ENCODE measurements at regions not wholly inside any gene's neighbourhood (a gene's known extent, or its start where the extent isn't known, plus 50 kb on each side); places are given as distances from the start of the nearest gene placed in this dataset.
"Not testable (repeated sequence)": the region's sequence is repeated elsewhere in the genome, so short reads cannot be mapped to it uniquely, and the experiment has no call there.

- Histone ChIP-seq H3K4me1 (ENCODE audit: control insufficient read depth, insufficient read depth, low read length, poor library complexity, severe bottlenecking) (no peaks in the 10 kb centered on the region), H3K9me3 (ENCODE audit: control insufficient read depth in 2 of 2, low read length in 2 of 2) (no peaks in the 10 kb centered on the region), H3K36me3 (ENCODE audit: control insufficient read depth, insufficient read depth, low read length) (no peaks in the 10 kb centered on the region), H3K27ac (ENCODE audit: insufficient read depth, low read length, poor library complexity, severe bottlenecking) (no peak overlapping the region), H3K27me3 (ENCODE audit: control insufficient read depth, insufficient read depth, low read length) (no peaks in the 10 kb centered on the region), H3K4me3 (ENCODE audit: low read depth, low read length) (no peak overlapping the region)
- Mint-ChIP-seq H3K27ac (no peak overlapping the region), H3K9me3 (peaks cover 0 to 5% (median 4%) of the 10 kb centered on the region in 7 donors), H3K4me3 (no peak overlapping the region), H3K27me3 (no peaks in the 10 kb centered on the region), H3K36me3 (no peaks in the 10 kb centered on the region), H3K4me1 (no peaks in the 10 kb centered on the region)
- DNase-seq, result no peak
- ATAC-seq (ENCODE audit: low read depth in 2 of 2), result no peak
These were observed 154.1 kb downstream of the NEDD1 start for GRCh38 chr12:97061171-97061570.

GRCh38 chr12:97063292-97063935 lies 156.4 kb downstream of the NEDD1 start:
- no peak overlapping the region for H3K27ac ChIP-seq (ENCODE audit: insufficient read depth, low read length, poor library complexity, severe bottlenecking)
- ATAC-seq (ENCODE audit: low read depth in 2 of 2), result no peak
- H3K27me3 ChIP-seq (ENCODE audit: control insufficient read depth, insufficient read depth, low read length), result no peaks in the 10 kb centered on the region
- Mint-ChIP-seq H3K9me3 (no peaks in the 10 kb centered on the region), H3K36me3 (no peaks in the 10 kb centered on the region), H3K27ac (no peak overlapping the region), H3K4me3 (no peak overlapping the region), H3K27me3 (no peaks in the 10 kb centered on the region), H3K4me1 (no peaks in the 10 kb centered on the region)
- no peaks in the 10 kb centered on the region for H3K36me3 ChIP-seq (ENCODE audit: control insufficient read depth, insufficient read depth, low read length)
- no peak for DNase-seq
- no peaks in the 10 kb centered on the region for H3K4me1 ChIP-seq (ENCODE audit: control insufficient read depth, insufficient read depth, low read length, poor library complexity, severe bottlenecking)
- no peaks in the 10 kb centered on the region for H3K9me3 ChIP-seq (ENCODE audit: control insufficient read depth in 2 of 2, low read length in 2 of 2)
- H3K4me3 ChIP-seq (ENCODE audit: low read depth, low read length), result no peak overlapping the region

GRCh38 chr12:97075161-97075933 lies 168.3 kb downstream of the NEDD1 start:
- H3K27me3 Mint-ChIP-seq, result no peaks in the 10 kb centered on the region
- no peaks in the 10 kb centered on the region for H3K4me1 Mint-ChIP-seq
- H3K9me3 Mint-ChIP-seq, result peaks cover 0 to 1% (median 0%) of the 10 kb centered on the region in 7 donors
- no peak overlapping the region for H3K4me3 Mint-ChIP-seq
- DNase-seq, result no peak
- H3K27ac Mint-ChIP-seq, result no peak overlapping the region
- no peaks in the 10 kb centered on the region for H3K9me3 ChIP-seq (ENCODE audit: control insufficient read depth in 2 of 2, low read length in 2 of 2)
- no peaks in the 10 kb centered on the region for H3K36me3 Mint-ChIP-seq
- H3K36me3 ChIP-seq (ENCODE audit: control insufficient read depth, insufficient read depth, low read length), result no peaks in the 10 kb centered on the region
- no peak overlapping the region for H3K27ac ChIP-seq (ENCODE audit: insufficient read depth, low read length, poor library complexity, severe bottlenecking)
- no peak for ATAC-seq (ENCODE audit: low read depth in 2 of 2)
- no peaks in the 10 kb centered on the region for H3K27me3 ChIP-seq (ENCODE audit: control insufficient read depth, insufficient read depth, low read length)
- no peak overlapping the region for H3K4me3 ChIP-seq (ENCODE audit: low read depth, low read length)
- no peaks in the 10 kb centered on the region for H3K4me1 ChIP-seq (ENCODE audit: control insufficient read depth, insufficient read depth, low read length, poor library complexity, severe bottlenecking)

- H3K4me1 ChIP-seq (ENCODE audit: control insufficient read depth, insufficient read depth, low read length, poor library complexity, severe bottlenecking), result no peaks in the 10 kb centered on the region
- Mint-ChIP-seq H3K27me3 (no peaks in the 10 kb centered on the region), H3K4me1 (no peaks in the 10 kb centered on the region), H3K9me3 (peaks cover 0 to 1% (median 0%) of the 10 kb centered on the region in 7 donors), H3K4me3 (no peak overlapping the region), H3K27ac (no peak overlapping the region), H3K36me3 (no peaks in the 10 kb centered on the region)
- H3K9me3 ChIP-seq (ENCODE audit: control insufficient read depth in 2 of 2, low read length in 2 of 2), result no peaks in the 10 kb centered on the region
- ATAC-seq (ENCODE audit: low read depth in 2 of 2), result no peak
- no peaks in the 10 kb centered on the region for H3K27me3 ChIP-seq (ENCODE audit: control insufficient read depth, insufficient read depth, low read length)
- no peak overlapping the region for H3K27ac ChIP-seq (ENCODE audit: insufficient read depth, low read length, poor library complexity, severe bottlenecking)
- no peak overlapping the region for H3K4me3 ChIP-seq (ENCODE audit: low read depth, low read length)
- H3K36me3 ChIP-seq (ENCODE audit: control insufficient read depth, insufficient read depth, low read length), result no peaks in the 10 kb centered on the region
- DNase-seq, result no peak
These were observed 169.0 kb downstream of the NEDD1 start for GRCh38 chr12:97075934-97076630.

- not testable (repeated sequence) for H3K4me3 Mint-ChIP-seq; H3K27ac ChIP-seq (ENCODE audit: insufficient read depth, low read length, poor library complexity, severe bottlenecking); H3K4me1 Mint-ChIP-seq; H3K9me3 Mint-ChIP-seq; H3K27ac Mint-ChIP-seq; H3K36me3 Mint-ChIP-seq; H3K27me3 ChIP-seq (ENCODE audit: control insufficient read depth, insufficient read depth, low read length); H3K36me3 ChIP-seq (ENCODE audit: control insufficient read depth, insufficient read depth, low read length); H3K4me1 ChIP-seq (ENCODE audit: control insufficient read depth, insufficient read depth, low read length, poor library complexity, severe bottlenecking); ATAC-seq (ENCODE audit: low read depth in 2 of 2); DNase-seq; H3K9me3 ChIP-seq (ENCODE audit: control insufficient read depth in 2 of 2, low read length in 2 of 2); H3K27me3 Mint-ChIP-seq; H3K4me3 ChIP-seq (ENCODE audit: low read depth, low read length)
These were observed 169.9 kb downstream of the NEDD1 start for GRCh38 chr12:97076912-97077311.

GRCh38 chr12:97082029-97082428 lies 175.0 kb downstream of the NEDD1 start:
- no peaks in the 10 kb centered on the region for H3K27me3 ChIP-seq (ENCODE audit: control insufficient read depth, insufficient read depth, low read length)
- H3K4me3 Mint-ChIP-seq, result no peak overlapping the region
- no peaks in the 10 kb centered on the region for H3K9me3 Mint-ChIP-seq

GRCh38 chr12:97093187-97093683 lies 186.2 kb downstream of the NEDD1 start:
- Mint-ChIP-seq H3K9me3 (peaks cover 0 to 6% (median 0%) of the 10 kb centered on the region in 7 donors), H3K27me3 (peaks cover 10% of the 10 kb centered on the region), H3K4me3 (no peak overlapping the region), H3K4me1 (no peaks in the 10 kb centered on the region), H3K36me3 (no peaks in the 10 kb centered on the region), H3K27ac (no peak overlapping the region)
- Histone ChIP-seq H3K9me3 (ENCODE audit: control insufficient read depth in 2 of 2, low read length in 2 of 2) (no peaks in the 10 kb centered on the region), H3K27ac (ENCODE audit: insufficient read depth, low read length, poor library complexity, severe bottlenecking) (no peak overlapping the region), H3K4me3 (ENCODE audit: low read depth, low read length) (no peak overlapping the region), H3K27me3 (ENCODE audit: control insufficient read depth, insufficient read depth, low read length) (no peaks in the 10 kb centered on the region), H3K4me1 (ENCODE audit: control insufficient read depth, insufficient read depth, low read length, poor library complexity, severe bottlenecking) (no peaks in the 10 kb centered on the region), H3K36me3 (ENCODE audit: control insufficient read depth, insufficient read depth, low read length) (no peaks in the 10 kb centered on the region)
- DNase-seq (no peak), ATAC-seq (ENCODE audit: low read depth in 2 of 2) (no peak)

More at GRCh38 chr12:97082029-97082428, 175.0 kb downstream of the NEDD1 start:
- H3K27me3 Mint-ChIP-seq, result no peaks in the 10 kb centered on the region
- no peak overlapping the region for H3K4me3 ChIP-seq (ENCODE audit: low read depth, low read length)
- no peaks in the 10 kb centered on the region for H3K36me3 Mint-ChIP-seq
- no peaks in the 10 kb centered on the region for H3K36me3 ChIP-seq (ENCODE audit: control insufficient read depth, insufficient read depth, low read length)
- no peak overlapping the region for H3K27ac ChIP-seq (ENCODE audit: insufficient read depth, low read length, poor library complexity, severe bottlenecking)
- H3K4me1 Mint-ChIP-seq, result no peaks in the 10 kb centered on the region
- ATAC-seq (ENCODE audit: low read depth in 2 of 2), result no peak
- no peaks in the 10 kb centered on the region for H3K4me1 ChIP-seq (ENCODE audit: control insufficient read depth, insufficient read depth, low read length, poor library complexity, severe bottlenecking)
- H3K9me3 ChIP-seq (ENCODE audit: control insufficient read depth in 2 of 2, low read length in 2 of 2), result no peaks in the 10 kb centered on the region
- DNase-seq, result no peak
- H3K27ac Mint-ChIP-seq, result no peak overlapping the region

All from CD4-positive, CD25-positive, alpha-beta regulatory T cell (primary cell).